GM23338 (cell line): ENCODE measurements at regions not wholly inside any gene's neighbourhood (a gene's known extent, or its start where the extent isn't known, plus 50 kb on each side); places are given as distances from the start of the nearest gene placed in this dataset.

ENCODE experiments used
- ATAC-seq: fragments of 200-7000 bp; cut with Tn5 transposase; 3 replicates; pipeline ENCODE4 v1.9.1; 2020
- DNase-seq: peaks from one replicate; pipeline ENCODE4 v3.0.0-alpha.2; 2015; ENCODE audit warnings: low spot score
- H2AFZ ChIP-seq: fragments of 200-600 bp; sonication (generic); 2 replicates; pipeline ENCODE4 v1.8.0; 2016; ENCODE audit warnings: antibody characterized with exemption, mild to moderate bottlenecking, moderate library complexity
- H3F3A ChIP-seq: fragments of 200-600 bp; sonication (generic); replicated peaks from 2 replicates; pipeline ENCODE4 v1.8.0; 2017; ENCODE audit warnings: antibody characterized with exemption, mixed run types, low read depth
- H3K27ac ChIP-seq: fragments of 200-600 bp; sonication (generic); 2 replicates; pipeline ENCODE4 v1.6.1; 2016; ENCODE audit warnings: low read depth
- H3K27me3 ChIP-seq: fragments of 200-600 bp; sonication (generic); 2 replicates; pipeline ENCODE4 v1.8.0; 2016; ENCODE audit warnings: mild to moderate bottlenecking, mixed run types, moderate library complexity; ENCODE audit not compliant: insufficient read depth
- H3K36me3 ChIP-seq: fragments of 200-600 bp; sonication (generic); 2 replicates; pipeline ENCODE4 v1.8.0; 2016; ENCODE audit warnings: mild to moderate bottlenecking; ENCODE audit not compliant: insufficient read depth
- H3K4me1 ChIP-seq: fragments of 200-600 bp; sonication (generic); 2 replicates; pipeline ENCODE4 v1.8.0; 2016; ENCODE audit warnings: mild to moderate bottlenecking, moderate library complexity; ENCODE audit not compliant: insufficient read depth
- H3K4me2 ChIP-seq: fragments of 200-600 bp; sonication (generic); 2 replicates; pipeline ENCODE4 v1.7.1; 2017; ENCODE audit warnings: mixed run types
- H3K4me3 ChIP-seq: fragments of 200-600 bp; sonication (generic); 2 replicates; pipeline ENCODE4 v1.6.1; 2016; ENCODE audit warnings: mixed run types
- H3K79me2 ChIP-seq: fragments of 200-600 bp; sonication (generic); replicated peaks from 2 replicates; pipeline ENCODE4 v1.8.0; 2017; ENCODE audit warnings: mild to moderate bottlenecking; ENCODE audit not compliant: insufficient read depth
- H3K9me2 ChIP-seq: fragments of 200-600 bp; sonication (generic); 2 replicates; pipeline ENCODE4 v1.8.0; 2017; ENCODE audit not compliant: insufficient read depth
- H4K20me1 ChIP-seq: fragments of 200-600 bp; sonication (generic); replicated peaks from 2 replicates; pipeline ENCODE4 v1.8.0; 2017; ENCODE audit warnings: mild to moderate bottlenecking; ENCODE audit not compliant: insufficient read depth
- H3K27ac Mint-ChIP-seq: 2 replicates; pipeline ENCODE4 v1.8.0; 2020; ENCODE audit warnings: inconsistent platforms, mild to moderate bottlenecking, moderate library complexity, mixed read lengths
- H3K27me3 Mint-ChIP-seq: 3 replicates; pipeline ENCODE4 v1.8.0; 2022; ENCODE audit warnings: low read depth, mild to moderate bottlenecking, moderate library complexity, mixed read lengths, inconsistent platforms; ENCODE audit not compliant: insufficient read depth, poor library complexity
- H3K36me3 Mint-ChIP-seq: 3 replicates; pipeline ENCODE4 v1.8.0; 2021; ENCODE audit warnings: low read depth, mild to moderate bottlenecking, inconsistent platforms, moderate library complexity, mixed read lengths
- H3K4me1 Mint-ChIP-seq: 3 replicates; pipeline ENCODE4 v1.8.0; 2020; ENCODE audit warnings: mild to moderate bottlenecking, inconsistent platforms, mixed read lengths
- H3K4me3 Mint-ChIP-seq: 3 replicates; pipeline ENCODE4 v1.8.0; 2021; ENCODE audit warnings: moderate library complexity, mild to moderate bottlenecking, inconsistent platforms, mixed read lengths
- H3K9me3 Mint-ChIP-seq: 3 replicates; pipeline ENCODE4 v1.8.0; 2020; ENCODE audit warnings: moderate library complexity, mild to moderate bottlenecking, inconsistent platforms, mixed read lengths
- EZH2 ChIP-seq: fragments of 200-600 bp; sonication (generic); IDR thresholded peaks from one replicate; pipeline ENCODE4 v1.8.0; 2017; ENCODE audit warnings: antibody characterized with exemption, mild to moderate bottlenecking, low read depth; ENCODE audit not compliant: unreplicated experiment
- REST ChIP-seq: IDR thresholded peaks from one replicate; pipeline ENCODE4 v1.6.1; 2018; ENCODE audit warnings: antibody characterized with exemption; ENCODE audit not compliant: unreplicated experiment
- STAT1 ChIP-seq: IDR thresholded peaks from one replicate; pipeline ENCODE4 v1.6.1; 2016; ENCODE audit warnings: antibody characterized with exemption; ENCODE audit not compliant: unreplicated experiment
- ZNF331 ChIP-seq: fragments of 250-450 bp; sonication (Bioruptor Pico); IDR thresholded peaks from 2 replicates; pipeline ENCODE4 v1.5.0; 2020; ENCODE audit warnings: low read depth, mild to moderate bottlenecking, moderate library complexity
- TF ChIP-seq, protein P1 (sequence below): fragments of 250-450 bp; sonication (Bioruptor Pico); IDR thresholded peaks from 2 replicates; pipeline ENCODE4 v1.5.0; 2020; ENCODE audit warnings: mild to moderate bottlenecking, moderate library complexity

DNA sequence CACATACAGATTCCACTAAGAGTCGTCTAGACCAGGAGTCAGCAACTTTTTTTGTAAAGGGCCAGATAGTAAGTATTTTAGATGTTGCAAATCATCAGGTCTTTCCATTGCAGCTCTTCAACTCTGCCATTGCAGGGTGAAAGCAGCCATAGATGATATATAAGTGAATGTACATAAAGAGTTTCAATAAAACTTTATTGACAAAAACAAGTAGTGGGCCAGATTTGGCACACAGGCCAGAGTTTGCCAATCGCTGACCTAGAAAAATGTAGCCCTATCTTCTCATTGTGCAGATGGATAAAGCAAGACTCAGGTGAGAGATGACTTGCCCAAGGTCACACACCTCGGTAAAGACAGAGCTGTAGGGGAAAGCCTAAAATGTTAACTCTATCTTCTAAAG is 474.7 kb downstream of the MED13L start:
- Mint-ChIP-seq H3K27me3 (peaks cover 6% of the 10 kb centered on the region), H3K27ac (no peak overlapping the region), H3K4me1 (no peaks in the 10 kb centered on the region), H3K9me3 (peaks cover 10% of the 10 kb centered on the region), H3K4me3 (no peak overlapping the region), H3K36me3 (no peaks in the 10 kb centered on the region)
- H3K9me2 ChIP-seq, result 0 out of 2 replicates have a peak, but pooled peaks cover 3% of the 10 kb centered on the region
- H2AFZ ChIP-seq, result no peak overlapping the region
- no peaks in the 10 kb centered on the region for H3K4me1 ChIP-seq
- H3K4me2 ChIP-seq, result no peak overlapping the region
- TF ChIP-seq EZH2 (no peak), STAT1 (no peak), REST (no peak), ZNF331 (CRISPR knock-in tag) (no peak)
- TF ChIP-seq, protein P1, sequence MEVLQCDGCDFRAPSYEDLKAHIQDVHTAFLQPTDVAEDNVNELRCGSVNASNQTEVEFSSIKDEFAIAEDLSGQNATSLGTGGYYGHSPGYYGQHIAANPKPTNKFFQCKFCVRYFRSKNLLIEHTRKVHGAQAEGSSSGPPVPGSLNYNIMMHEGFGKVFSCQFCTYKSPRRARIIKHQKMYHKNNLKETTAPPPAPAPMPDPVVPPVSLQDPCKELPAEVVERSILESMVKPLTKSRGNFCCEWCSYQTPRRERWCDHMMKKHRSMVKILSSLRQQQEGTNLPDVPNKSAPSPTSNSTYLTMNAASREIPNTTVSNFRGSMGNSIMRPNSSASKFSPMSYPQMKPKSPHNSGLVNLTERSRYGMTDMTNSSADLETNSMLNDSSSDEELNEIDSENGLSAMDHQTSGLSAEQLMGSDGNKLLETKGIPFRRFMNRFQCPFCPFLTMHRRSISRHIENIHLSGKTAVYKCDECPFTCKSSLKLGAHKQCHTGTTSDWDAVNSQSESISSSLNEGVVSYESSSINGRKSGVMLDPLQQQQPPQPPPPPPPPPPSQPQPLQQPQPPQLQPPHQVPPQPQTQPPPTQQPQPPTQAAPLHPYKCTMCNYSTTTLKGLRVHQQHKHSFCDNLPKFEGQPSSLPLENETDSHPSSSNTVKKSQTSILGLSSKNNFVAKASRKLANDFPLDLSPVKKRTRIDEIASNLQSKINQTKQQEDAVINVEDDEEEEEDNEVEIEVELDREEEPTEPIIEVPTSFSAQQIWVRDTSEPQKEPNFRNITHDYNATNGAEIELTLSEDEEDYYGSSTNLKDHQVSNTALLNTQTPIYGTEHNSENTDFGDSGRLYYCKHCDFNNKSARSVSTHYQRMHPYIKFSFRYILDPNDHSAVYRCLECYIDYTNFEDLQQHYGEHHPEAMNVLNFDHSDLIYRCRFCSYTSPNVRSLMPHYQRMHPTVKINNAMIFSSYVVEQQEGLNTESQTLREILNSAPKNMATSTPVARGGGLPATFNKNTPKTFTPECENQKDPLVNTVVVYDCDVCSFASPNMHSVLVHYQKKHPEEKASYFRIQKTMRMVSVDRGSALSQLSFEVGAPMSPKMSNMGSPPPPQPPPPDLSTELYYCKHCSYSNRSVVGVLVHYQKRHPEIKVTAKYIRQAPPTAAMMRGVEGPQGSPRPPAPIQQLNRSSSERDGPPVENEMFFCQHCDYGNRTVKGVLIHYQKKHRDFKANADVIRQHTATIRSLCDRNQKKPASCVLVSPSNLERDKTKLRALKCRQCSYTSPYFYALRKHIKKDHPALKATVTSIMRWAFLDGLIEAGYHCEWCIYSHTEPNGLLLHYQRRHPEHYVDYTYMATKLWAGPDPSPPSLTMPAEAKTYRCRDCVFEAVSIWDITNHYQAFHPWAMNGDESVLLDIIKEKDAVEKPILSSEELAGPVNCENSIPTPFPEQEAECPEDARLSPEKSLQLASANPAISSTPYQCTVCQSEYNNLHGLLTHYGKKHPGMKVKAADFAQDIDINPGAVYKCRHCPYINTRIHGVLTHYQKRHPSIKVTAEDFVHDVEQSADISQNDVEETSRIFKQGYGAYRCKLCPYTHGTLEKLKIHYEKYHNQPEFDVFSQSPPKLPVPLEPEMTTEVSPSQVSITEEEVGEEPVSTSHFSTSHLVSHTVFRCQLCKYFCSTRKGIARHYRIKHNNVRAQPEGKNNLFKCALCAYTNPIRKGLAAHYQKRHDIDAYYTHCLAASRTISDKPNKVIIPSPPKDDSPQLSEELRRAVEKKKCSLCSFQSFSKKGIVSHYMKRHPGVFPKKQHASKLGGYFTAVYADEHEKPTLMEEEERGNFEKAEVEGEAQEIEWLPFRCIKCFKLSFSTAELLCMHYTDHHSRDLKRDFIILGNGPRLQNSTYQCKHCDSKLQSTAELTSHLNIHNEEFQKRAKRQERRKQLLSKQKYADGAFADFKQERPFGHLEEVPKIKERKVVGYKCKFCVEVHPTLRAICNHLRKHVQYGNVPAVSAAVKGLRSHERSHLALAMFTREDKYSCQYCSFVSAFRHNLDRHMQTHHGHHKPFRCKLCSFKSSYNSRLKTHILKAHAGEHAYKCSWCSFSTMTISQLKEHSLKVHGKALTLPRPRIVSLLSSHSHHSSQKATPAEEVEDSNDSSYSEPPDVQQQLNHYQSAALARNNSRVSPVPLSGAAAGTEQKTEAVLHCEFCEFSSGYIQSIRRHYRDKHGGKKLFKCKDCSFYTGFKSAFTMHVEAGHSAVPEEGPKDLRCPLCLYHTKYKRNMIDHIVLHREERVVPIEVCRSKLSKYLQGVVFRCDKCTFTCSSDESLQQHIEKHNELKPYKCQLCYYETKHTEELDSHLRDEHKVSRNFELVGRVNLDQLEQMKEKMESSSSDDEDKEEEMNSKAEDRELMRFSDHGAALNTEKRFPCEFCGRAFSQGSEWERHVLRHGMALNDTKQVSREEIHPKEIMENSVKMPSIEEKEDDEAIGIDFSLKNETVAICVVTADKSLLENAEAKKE, result no peak
- no peaks in the 10 kb centered on the region for H3K27me3 ChIP-seq
- no peak overlapping the region for H3K27ac ChIP-seq
- no peaks in the 10 kb centered on the region for H3K36me3 ChIP-seq
- H4K20me1 ChIP-seq, result no peaks in the 10 kb centered on the region
- H3F3A ChIP-seq, result no peaks in the 10 kb centered on the region
- no peaks in the 10 kb centered on the region for H3K79me2 ChIP-seq
- DNase-seq, result no peak
- ATAC-seq, result no peak
- no peak overlapping the region for H3K4me3 ChIP-seq
